CD4-positive, alpha-beta T cell treated with Interleukin-6 at 100 ng/mL for 8 hours (primary cell): ENCODE measurements at regions not wholly inside any gene's neighbourhood (a gene's known extent, or its start where the extent isn't known, plus 50 kb on each side); places are given as distances from the start of the nearest gene placed in this dataset.
"Not testable (repeated sequence)": the region's sequence is repeated elsewhere in the genome, so short reads cannot be mapped to it uniquely, and the experiment has no call there.

Experiments used
- DNase-seq: peaks from one replicate; pipeline ENCODE4 v3.0.0-alpha.2; 2020; ENCODE audit warnings: mixed read lengths, low spot score

DNA sequence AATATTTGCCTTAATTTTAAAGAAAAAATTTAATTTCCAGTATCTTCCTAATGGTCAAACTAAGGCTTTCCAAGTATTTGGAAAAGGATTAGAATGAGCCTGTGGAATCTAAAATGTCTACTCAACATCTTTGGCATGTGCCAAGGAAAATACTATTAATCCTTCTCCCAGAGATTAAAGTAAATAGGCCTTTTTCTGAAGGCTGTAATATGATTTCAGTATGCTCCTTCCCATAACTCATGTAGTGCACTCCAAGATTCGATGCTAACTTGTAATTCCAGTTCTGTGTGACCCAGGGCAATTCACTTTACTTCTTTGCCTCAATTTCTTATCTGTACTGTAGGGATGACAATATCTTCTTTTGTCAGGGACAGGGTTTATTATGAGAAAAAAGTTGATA is 196.9 kb downstream of the ZIC5 start:
- DNase-seq = no peak

DNA sequence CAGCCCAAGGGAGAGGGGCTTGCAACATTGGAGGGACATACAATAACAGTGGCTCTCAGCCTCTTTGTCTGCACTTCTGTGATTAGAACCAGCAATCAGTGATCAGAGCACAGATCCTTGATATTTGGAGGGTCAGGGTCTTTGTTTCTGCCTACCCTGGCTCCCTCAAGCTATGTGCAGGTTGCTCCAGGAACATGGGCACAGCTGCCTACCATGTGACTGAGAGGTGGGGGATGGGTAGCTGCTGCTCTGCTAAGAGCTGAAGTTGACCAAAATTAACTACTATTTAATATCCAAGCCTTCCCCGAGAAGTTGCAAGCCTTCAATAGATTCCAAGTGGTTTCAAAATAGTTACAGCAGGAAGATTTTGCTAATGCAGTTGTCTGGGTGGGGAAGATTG is 202.6 kb downstream of the ZIC5 start:
- no peak for DNase-seq

- no peak for DNase-seq
These were observed 204.9 kb downstream of the ZIC5 start for GRCh38 chr13:99766641-99767045.

DNA sequence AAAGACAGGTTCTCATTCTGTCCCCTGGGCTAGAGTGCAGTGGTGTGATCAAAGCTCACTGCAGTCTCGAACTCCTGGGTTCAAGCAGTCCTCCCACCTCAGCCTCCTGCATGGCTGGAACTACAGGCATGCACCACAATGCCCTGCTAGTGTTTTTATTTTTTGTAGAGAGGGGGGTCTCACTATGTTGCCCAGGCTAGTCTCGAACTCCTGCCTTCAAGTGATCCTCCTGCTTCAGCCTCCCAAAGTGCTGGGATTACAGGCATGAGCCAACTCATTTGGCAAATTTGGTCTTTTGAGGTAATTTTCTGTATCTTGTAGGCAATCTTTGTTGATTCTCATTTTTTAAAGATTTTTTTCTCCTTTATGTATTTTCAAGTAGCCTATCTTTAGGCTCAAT is 205.7 kb downstream of the ZIC5 start:
- DNase-seq = no peak

DNA sequence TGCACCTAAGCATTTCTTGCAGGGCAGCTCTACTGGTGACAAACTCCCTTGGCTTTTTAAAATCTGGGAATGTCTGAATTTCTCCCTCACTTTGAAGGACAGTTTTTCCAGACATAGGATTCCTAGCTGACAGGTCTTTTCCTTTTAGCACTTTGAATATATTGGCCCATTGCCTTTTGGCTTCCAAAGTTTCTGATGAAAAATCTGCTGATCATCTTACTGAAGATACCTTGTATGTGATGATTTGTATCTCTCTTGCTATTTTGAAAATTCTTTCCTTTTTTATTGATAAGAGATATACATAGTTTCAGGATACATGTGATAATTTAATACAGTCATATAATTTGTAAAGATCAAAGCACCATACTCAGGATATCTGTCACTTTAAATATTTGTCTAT is 211.1 kb downstream of the ZIC5 start:
- DNase-seq = no peak

- no peak for DNase-seq
These were observed 212.4 kb downstream of the ZIC5 start for GRCh38 chr13:99759163-99759552.

DNA sequence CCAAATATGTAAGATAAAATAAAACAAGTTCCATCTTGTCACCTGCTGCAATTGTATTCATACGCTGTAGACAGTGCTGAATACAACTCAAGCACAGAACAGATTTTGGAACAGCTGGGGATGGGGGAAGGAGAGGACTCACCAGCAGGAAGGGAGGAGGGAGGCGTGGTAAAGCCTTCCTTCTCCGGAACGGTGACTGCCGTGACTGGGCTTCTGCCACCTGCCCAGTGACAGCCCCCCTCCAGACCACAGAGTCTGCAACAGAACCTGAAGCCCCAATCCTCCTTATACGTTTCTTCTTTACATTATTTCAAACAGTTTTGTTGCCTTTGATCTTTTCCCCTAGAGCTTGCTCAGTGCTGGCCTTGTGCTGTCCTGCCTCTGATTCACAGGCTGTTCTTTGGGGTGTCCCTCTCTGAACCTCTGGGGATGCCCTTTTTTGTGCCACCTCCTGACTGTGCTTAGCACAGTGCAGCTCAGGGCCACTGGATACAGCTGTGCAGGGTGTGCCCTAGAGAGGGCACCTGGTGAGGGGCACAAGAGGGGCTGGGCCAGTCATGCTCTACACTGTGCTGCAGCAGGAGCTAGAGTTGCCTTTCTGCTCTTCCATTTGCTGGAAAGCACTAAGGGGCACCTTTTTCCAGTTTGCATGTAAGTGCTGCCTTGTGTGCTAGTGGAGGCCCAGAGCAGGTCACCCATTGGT is 213.0 kb downstream of the ZIC5 start:
- no peak for DNase-seq

- no peak for DNase-seq
These were observed 213.7 kb downstream of the ZIC5 start for GRCh38 chr13:99757756-99758459.

DNA sequence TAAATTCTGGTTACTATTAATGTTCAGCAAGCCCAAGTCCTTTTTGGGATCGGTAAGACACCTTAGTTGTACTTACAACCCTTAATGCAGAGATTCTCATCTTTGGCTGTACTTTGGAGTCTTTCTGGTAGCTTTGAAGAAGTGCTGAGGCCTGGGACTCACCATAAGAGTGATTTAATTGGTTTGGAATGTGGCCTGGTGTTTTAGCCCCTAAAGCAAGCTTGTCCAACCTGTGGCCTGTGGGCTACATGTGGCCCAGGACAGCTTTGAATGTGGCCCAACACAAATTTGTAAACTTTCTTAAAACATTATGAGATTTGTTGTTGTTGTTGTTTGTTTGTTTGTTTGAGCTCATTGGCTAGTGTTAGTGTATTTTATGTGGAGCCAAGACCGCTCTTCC is 215.3 kb downstream of the ZIC5 start:
- no peak for DNase-seq

DNA sequence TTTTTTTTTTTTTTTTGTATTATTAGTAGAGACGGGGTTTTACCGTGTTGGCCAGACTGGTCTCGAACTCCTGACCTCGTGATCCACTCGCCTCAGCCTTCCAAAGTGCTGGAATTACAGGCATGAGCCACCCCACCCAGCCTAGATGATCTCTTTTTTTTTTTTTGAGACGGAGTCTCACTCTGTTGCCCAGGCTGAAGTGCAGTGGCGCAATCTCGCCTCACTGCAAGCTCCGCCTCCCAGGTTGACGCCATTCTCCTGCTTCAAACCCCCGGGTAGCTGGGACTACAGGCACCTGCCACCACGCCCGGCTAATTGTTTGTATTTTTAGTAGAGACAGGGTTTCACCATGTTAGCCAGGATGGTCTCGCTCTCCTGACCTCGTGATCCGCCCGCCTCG is 216.8 kb downstream of the ZIC5 start:
- DNase-seq = not testable (repeated sequence)

- no peak for DNase-seq
These were observed 219.2 kb downstream of the ZIC5 start for GRCh38 chr13:99752373-99752772.

GRCh38 chr13:99751517-99752199 is 219.9 kb downstream of the ZIC5 start:
- no peak for DNase-seq

DNA sequence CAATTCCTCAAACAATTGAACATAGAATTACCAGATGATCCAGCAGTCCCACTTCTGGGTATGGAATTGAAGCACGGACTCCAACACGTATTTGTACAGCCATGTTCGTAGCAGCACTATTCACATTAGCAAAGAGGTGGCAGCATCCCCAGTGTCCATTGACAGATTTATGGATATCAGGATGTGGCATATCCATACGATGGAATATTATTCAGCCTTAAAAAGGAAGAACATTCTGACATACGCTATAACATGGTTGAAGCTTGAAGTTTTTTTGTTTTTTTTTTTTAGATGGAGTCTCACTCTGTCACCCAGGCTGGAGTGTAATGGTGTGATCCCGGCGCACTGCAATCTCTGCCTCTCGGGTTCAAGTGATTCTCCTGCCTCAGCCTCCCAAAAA is 220.6 kb downstream of the ZIC5 start:
- no peak for DNase-seq

DNA sequence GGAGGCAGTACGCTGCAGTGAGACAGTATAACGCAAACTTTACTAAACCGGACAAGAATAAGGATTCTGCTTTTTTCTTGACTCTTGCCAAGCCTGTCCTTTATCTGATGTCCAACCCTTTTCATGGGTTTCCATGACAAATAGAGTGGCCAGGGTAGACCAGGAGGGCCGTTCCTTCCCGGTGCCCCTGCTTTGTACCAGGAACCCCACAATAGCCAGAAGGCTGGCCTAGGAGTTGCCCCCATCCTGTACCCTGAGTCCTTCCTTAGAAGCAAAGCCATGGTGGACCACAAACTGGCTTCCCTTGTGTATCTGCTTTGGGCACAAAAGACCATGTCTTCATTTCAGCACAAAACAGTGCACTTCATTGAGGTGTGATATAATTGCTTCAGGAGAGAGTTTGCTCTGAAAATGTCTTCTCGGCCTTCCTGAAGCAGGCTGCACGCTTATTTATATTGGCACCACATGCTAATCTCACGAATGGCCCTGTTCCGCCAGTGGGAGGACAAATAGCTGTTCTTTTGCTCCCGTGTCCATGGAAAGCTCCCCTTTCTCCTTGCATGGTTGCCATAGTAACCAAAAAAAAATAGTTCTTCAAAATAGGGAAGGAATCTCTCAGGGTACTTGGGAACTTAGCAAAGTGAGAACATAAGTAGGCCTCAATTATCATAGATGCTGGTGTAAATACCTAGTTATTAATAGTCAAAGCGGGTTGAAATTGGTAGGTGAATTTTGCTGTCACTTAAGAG is 222.1 kb downstream of the ZIC5 start:
- no peak for DNase-seq

- DNase-seq = no peak
These were observed 224.2 kb downstream of the ZIC5 start for GRCh38 chr13:99747403-99747710.

DNA sequence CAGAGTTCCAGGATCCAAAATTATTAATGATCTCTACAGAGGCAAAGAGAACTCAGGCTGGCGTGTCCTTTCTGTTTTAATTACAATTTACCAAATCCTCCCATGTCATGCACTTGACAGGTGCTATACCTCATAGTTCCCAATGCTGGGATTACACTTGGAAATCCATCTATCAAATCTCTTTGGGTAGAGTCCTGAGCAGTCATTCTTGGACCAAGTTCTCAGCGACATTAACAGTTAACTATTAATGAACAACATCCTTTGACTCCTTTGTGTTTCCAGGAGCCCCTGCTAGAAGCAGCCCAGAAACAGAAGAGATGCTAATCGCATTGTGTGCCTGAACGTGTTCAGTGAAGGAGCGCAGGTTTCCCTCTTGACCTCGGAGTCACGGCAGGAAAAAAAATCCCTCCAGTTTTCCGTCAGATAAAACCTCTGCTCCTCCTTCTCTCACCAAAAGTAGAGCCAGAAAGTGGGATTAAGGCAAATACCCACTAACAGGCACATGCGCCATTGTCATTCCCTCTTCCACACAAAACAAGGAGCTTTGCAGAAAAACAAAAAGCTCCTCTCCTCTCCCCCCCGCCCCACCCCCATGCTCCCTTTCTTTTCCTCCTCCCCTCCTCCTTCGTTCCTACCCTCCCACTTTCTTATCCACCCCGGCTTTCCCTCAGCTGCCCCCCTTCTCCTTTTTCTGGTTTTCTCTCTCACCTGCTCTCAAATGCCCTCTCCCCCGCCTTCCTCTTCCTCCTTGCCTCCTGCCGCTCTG is 224.7 kb downstream of the ZIC5 start:
- no peak for DNase-seq

DNA sequence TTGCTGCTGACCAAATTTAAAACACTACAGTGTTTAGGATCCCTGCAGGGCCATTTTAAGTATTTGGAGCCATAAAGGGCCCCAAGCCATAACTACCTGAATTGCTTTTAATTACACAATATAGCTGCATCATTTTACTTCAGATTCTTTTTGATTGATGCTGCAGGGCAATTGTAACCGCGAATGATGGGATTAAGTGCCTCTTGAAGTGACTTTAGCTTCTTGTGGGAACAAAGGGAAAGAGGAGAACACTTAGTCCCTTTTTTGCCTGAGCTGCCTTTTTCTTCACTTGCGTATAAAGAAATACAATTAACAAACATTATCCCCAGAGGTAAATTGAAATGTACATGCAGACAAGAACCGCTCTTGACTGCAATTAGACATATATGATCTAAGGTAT is 228.5 kb downstream of the ZIC5 start:
- no peak for DNase-seq

DNA sequence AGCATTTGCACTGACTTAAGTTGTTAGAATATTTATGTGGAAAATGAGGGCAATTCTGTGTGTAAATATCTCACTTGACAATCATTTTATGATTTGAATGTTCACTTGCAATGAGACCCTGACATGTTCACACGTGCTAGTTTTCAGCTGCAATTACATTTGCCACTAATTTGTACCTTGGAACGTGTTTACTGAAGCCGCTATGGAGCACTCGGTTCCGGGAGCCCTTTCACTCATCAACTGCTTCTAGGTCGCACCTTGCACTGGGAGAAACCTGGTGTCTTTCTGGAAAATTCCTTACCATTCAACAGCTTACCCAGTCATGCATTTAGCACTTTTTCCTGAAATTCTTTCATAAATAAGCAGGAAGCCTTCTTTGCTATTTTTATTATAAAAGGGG is 229.6 kb downstream of the ZIC5 start:
- no peak for DNase-seq

DNA sequence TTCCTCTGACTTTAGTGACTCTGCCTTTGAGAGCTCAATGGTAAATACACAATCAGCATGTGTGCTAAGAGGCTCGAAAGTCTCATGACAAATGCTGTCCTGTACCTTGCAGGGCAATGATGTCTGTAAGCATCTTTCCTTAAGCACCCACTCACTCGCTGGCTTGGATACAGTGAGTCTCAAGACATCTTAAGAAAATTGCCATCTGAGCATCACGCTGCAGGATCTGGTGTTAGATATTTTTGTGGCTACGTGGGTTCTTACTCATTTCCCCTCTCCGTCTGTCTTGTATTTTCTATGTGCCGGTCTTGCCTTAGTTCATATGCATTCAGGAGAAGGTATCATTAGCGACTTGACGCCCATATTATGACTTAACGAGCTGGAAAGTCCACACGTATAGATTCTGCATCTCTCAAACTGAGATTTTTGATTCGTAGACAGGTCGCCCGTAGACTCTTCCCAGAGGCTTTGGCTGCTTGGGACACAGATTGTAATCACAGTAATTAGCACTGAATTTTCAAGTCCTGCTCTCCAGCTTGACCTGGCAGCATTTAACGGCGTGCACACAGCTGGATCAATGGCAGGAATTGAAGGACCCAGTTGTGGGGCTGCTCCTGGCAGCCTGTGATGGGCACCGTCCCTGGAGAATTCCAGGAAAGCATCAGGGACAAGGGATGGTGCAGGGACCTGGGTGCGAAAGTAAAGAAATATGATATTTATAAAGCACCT is 231.2 kb downstream of the ZIC5 start:
- no peak for DNase-seq

- no peak for DNase-seq
These were observed 232.9 kb downstream of the ZIC5 start for GRCh38 chr13:99738626-99739025.

DNA sequence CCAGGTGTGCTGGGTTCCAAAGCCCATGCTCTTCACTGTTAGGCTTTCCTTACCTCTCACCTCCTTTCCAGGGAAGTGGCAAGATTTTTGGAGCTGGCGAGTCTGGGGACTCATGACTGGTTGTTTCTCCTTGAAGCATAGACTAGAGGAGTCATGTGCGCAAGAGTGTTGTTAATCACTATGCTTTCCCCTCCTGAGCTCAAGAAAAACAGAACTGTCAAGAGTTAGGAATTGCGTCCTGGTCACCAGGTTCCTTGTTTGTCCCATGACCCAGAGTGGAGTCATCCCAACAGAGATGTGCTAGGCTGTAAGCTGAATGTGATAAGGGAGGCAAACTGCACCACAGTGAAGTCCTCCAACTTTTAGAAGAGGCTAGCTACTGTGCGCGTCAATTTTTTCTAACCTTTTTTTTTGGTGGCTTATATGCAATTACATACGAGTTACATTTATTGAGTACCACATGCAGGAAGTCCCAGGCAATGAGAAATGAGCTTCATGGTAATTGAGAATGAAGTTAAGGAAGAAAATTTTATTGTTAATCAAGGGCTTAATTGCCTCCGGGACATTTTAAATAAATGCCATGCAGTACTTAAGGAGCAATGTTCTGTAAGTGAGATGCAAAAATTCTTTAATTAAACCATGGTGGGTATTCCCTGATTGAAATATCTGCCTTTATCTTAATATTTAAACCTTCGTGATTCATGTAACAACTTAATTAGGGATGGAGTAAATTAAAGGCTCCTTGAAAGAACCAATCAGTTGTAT is 233.9 kb downstream of the ZIC5 start:
- DNase-seq = no peak
